ENCODE measurements at regions not wholly inside any gene's neighbourhood (a gene's known extent, or its start where the extent isn't known, plus 50 kb on each side); places are given as distances from the start of the nearest gene placed in this dataset.
"Not testable (repeated sequence)": the region's sequence is repeated elsewhere in the genome, so short reads cannot be mapped to it uniquely, and the experiment has no call there.

DNA sequence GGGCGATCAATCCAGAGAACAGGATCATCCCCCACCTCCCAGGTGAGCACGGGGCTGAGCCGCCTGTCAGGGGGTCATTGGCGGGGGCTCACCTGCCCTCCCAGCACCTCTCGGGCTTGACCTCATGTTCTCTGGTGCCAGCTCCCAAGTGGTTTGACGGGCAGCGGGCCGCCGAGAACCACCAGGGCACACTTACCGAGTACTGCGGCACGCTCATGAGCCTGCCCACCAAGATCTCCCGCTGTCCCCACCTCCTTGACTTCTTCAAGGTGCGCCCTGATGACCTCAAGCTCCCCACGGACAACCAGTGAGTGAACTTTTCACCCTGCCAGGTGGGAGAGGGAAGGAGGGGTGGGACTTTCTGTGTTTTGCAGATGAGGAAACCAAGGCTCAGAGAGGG lies 82.9 kb downstream of the NSUN5 start:
- POLR2A ChIA-PET (ENCODE audit: unreplicated experiment); H3K14ac ChIP-seq (replicated peaks; ENCODE audit: low read depth, low read length); H2AK5ac ChIP-seq (ENCODE audit: low read depth, low read length); H3K79me1 ChIP-seq (ENCODE audit: low read depth in 1 of 2, low read length in 2 of 2); H3K18ac ChIP-seq (ENCODE audit: low read depth, low read length); H3K4ac ChIP-seq (ENCODE audit: low read depth, low read length); dilution Hi-C loops (cut with HindIII; ENCODE audit: low sequenced_read_pairs, unreplicated experiment); H2BK20ac ChIP-seq (ENCODE audit: low read depth, low read length); H3K56ac ChIP-seq (ENCODE audit: extremely low read depth, insufficient read depth, low read length); H2AK9ac ChIP-seq (replicated peaks; ENCODE audit: low read depth, low read length, poor library complexity); H3K4me1 ChIP-seq (ENCODE audit: control insufficient read depth, insufficient read depth, low read length); H2BK120ac ChIP-seq (ENCODE audit: low read depth, low read length); H4K91ac ChIP-seq (ENCODE audit: insufficient read depth, low read depth, low read length); H4K20me1 ChIP-seq (ENCODE audit: insufficient read depth, low read length); H4K5ac ChIP-seq (ENCODE audit: low read depth, low read length); in situ Hi-C loops (cut with MboI; ENCODE audit: low sequenced_read_pairs); ATAC-seq (ENCODE audit: low read depth); DNase-seq; H2BK15ac ChIP-seq (ENCODE audit: low read depth, low read length); intact Hi-C loops (cut with micrococcal nuclease); H3K9me1 ChIP-seq (ENCODE audit: insufficient read depth, low read length); BruUV-seq (replicated peaks); H3K23ac ChIP-seq (ENCODE audit: low read depth, low read length); H3K36me3 ChIP-seq (ENCODE audit: control insufficient read depth, insufficient read depth, low read length); H4K8ac ChIP-seq (ENCODE audit: low read depth in 2 of 2, low read length in 2 of 2); H3K27ac ChIP-seq (ENCODE audit: insufficient read depth, low read length); H3K9me3 ChIP-seq (ENCODE audit: control insufficient read depth, insufficient read depth, low read length); H3K4me3 ChIP-seq (ENCODE audit: insufficient read depth, low read depth, low read length); H2AFZ ChIP-seq (replicated peaks; ENCODE audit: low read length, poor library complexity); CTCF ChIA-PET; H3K4me2 ChIP-seq (ENCODE audit: low read depth, low read length); H2BK5ac ChIP-seq (ENCODE audit: low read depth, low read length, poor library complexity, severe bottlenecking); H3K9ac ChIP-seq (ENCODE audit: low read depth, low read length); H3K27me3 ChIP-seq (ENCODE audit: control insufficient read depth, insufficient read depth, low read length): not testable (repeated sequence)
- WGBS, 2 experiments (ENCODE audit: extremely low coverage in 2 of 2, insufficient read length in 1 of 2): no CpG with 5 or more reads among the region's 15 CpGs

DNA sequence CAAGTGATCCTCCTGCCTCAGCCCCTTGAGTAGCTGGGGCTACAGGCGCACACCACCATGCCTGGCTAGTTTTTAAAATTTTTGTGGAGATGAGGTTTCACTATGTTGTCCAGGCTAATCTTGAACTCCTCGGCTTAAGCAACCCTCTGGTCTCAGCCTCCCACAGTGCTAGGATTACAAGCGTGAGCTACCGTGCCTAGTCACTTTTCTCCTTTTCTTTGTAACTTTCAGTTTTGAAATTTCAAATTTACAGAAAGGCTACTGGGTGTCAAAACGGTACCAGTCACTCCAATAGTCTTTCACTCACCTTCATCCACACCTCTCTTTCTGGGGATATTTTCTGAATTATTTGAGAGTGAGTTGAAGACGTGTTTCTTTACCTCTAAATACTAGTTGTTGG lies 86.9 kb downstream of the NSUN5 start:
- H3K4me2 ChIP-seq (ENCODE audit: low read depth, low read length); H2AK9ac ChIP-seq (replicated peaks; ENCODE audit: low read depth, low read length, poor library complexity); H3K27ac ChIP-seq (ENCODE audit: insufficient read depth, low read length); H2BK20ac ChIP-seq (ENCODE audit: low read depth, low read length); H3K4me1 ChIP-seq (ENCODE audit: control insufficient read depth, insufficient read depth, low read length); BruUV-seq (replicated peaks); H2BK15ac ChIP-seq (ENCODE audit: low read depth, low read length); H3K4me3 ChIP-seq (ENCODE audit: insufficient read depth, low read depth, low read length); H3K36me3 ChIP-seq (ENCODE audit: control insufficient read depth, insufficient read depth, low read length); H3K23ac ChIP-seq (ENCODE audit: low read depth, low read length); in situ Hi-C loops (cut with MboI; ENCODE audit: low sequenced_read_pairs); H3K56ac ChIP-seq (ENCODE audit: extremely low read depth, insufficient read depth, low read length); H3K9ac ChIP-seq (ENCODE audit: low read depth, low read length); POLR2A ChIA-PET (ENCODE audit: unreplicated experiment); H3K18ac ChIP-seq (ENCODE audit: low read depth, low read length); H2AK5ac ChIP-seq (ENCODE audit: low read depth, low read length); DNase-seq; H2BK5ac ChIP-seq (ENCODE audit: low read depth, low read length, poor library complexity, severe bottlenecking); dilution Hi-C loops (cut with HindIII; ENCODE audit: low sequenced_read_pairs, unreplicated experiment); H3K27me3 ChIP-seq (ENCODE audit: control insufficient read depth, insufficient read depth, low read length); H3K4ac ChIP-seq (ENCODE audit: low read depth, low read length); H4K20me1 ChIP-seq (ENCODE audit: insufficient read depth, low read length); ATAC-seq (ENCODE audit: low read depth); H4K5ac ChIP-seq (ENCODE audit: low read depth, low read length); H3K79me1 ChIP-seq (ENCODE audit: low read depth in 1 of 2, low read length in 2 of 2); CTCF ChIA-PET; H4K8ac ChIP-seq (ENCODE audit: low read depth in 2 of 2, low read length in 2 of 2); H2AFZ ChIP-seq (replicated peaks; ENCODE audit: low read length, poor library complexity); H3K14ac ChIP-seq (replicated peaks; ENCODE audit: low read depth, low read length); H4K91ac ChIP-seq (ENCODE audit: insufficient read depth, low read depth, low read length); intact Hi-C loops (cut with micrococcal nuclease); H2BK120ac ChIP-seq (ENCODE audit: low read depth, low read length); H3K9me3 ChIP-seq (ENCODE audit: control insufficient read depth, insufficient read depth, low read length); H3K9me1 ChIP-seq (ENCODE audit: insufficient read depth, low read length): not testable (repeated sequence)
- WGBS, 2 experiments (ENCODE audit: extremely low coverage in 2 of 2, insufficient read length in 1 of 2): no CpG with 5 or more reads among the region's 6 CpGs

All from IMR-90 (cell line).